DND-41 (cell line): ENCODE measurements at regions not wholly inside any gene's neighbourhood (a gene's known extent, or its start where the extent isn't known, plus 50 kb on each side); places are given as distances from the start of the nearest gene placed in this dataset.

Experiments used
- EZH2 ChIP-seq: IDR thresholded peaks from 3 replicates; pipeline ENCODE4 v1.6.1; 2012; ENCODE audit warnings: borderline replicate concordance, low read depth, mild to moderate bottlenecking, moderate library complexity, low read length, inconsistent platforms; ENCODE audit not compliant: severe bottlenecking
- TF ChIP-seq, protein P1 (sequence below): IDR thresholded peaks from 2 replicates; pipeline ENCODE4 v1.5.1; 2012; ENCODE audit warnings: borderline replicate concordance, low read length, moderate library complexity, mild to moderate bottlenecking; ENCODE audit not compliant: poor library complexity, severe bottlenecking; ENCODE audit errors: extremely low read depth

DNA sequence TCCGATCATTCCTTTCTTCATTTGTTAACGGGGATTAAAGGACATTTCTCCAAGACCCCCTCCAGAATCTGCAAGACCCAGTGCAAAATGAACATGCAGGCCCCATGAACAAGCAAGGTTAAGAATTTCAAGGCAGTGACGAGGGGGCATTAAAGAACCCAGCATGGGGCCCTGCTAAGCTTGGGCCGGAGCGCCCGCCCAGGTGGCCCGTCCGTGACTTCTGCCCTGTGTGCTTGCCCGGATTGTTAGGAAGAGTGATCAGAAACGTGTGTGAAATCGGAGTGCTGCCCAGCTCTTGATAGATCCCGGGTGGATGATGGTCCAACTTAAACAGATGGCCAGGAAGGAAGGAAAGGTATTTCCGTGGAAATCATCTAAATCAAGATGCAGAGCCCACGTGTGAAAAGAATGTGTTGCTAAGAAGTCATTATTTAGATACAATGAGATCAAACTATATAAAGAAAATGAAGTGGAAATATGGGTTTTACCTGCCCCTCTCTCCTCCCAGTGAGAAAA, 213.6 kb downstream of the KLF6 start:
- TF ChIP-seq, protein P1, sequence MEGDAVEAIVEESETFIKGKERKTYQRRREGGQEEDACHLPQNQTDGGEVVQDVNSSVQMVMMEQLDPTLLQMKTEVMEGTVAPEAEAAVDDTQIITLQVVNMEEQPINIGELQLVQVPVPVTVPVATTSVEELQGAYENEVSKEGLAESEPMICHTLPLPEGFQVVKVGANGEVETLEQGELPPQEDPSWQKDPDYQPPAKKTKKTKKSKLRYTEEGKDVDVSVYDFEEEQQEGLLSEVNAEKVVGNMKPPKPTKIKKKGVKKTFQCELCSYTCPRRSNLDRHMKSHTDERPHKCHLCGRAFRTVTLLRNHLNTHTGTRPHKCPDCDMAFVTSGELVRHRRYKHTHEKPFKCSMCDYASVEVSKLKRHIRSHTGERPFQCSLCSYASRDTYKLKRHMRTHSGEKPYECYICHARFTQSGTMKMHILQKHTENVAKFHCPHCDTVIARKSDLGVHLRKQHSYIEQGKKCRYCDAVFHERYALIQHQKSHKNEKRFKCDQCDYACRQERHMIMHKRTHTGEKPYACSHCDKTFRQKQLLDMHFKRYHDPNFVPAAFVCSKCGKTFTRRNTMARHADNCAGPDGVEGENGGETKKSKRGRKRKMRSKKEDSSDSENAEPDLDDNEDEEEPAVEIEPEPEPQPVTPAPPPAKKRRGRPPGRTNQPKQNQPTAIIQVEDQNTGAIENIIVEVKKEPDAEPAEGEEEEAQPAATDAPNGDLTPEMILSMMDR, result no peak
- no peak for TF ChIP-seq EZH2
